Small intestine (tissue), 7 donors: ENCODE measurements at regions not wholly inside any gene's neighbourhood (a gene's known extent, or its start where the extent isn't known, plus 50 kb on each side); places are given as distances from the start of the nearest gene placed in this dataset.

ENCODE experiments used
- DNase-seq, 2 donors: peaks; one replicate each; pipeline versions ENCODE4 v3.0.0 to v3.0.0-alpha.2; 2013
- FAIRE-seq: peaks from 2 replicates; lab custom pipeline; 2012; peaks lifted over from hg19 to GRCh38; lab: Jason Lieb, UNC
- H3K27ac ChIP-seq, 3 donors: one replicate each; pipeline ENCODE4 v1.5.1; 2013; ENCODE audit warnings: low read length in 2 of 3, mild to moderate bottlenecking in 2 of 3, control low read depth in 1 of 3, inconsistent platforms in 1 of 3, low read depth in 1 of 3, moderate library complexity in 1 of 3
- H3K27me3 ChIP-seq, 3 donors: one replicate each; pipeline ENCODE4 v1.6.1; 2013; ENCODE audit warnings: low read length in 3 of 3, inconsistent platforms in 1 of 3; ENCODE audit not compliant: control insufficient read depth in 3 of 3, insufficient read depth in 3 of 3
- H3K36me3 ChIP-seq, 3 donors: one replicate each; pipeline ENCODE4 v1.6.1; 2013; ENCODE audit warnings: low read length in 3 of 3, inconsistent platforms in 1 of 3, low read depth in 1 of 3, mild to moderate bottlenecking in 1 of 3, moderate library complexity in 1 of 3; ENCODE audit not compliant: control insufficient read depth in 3 of 3, insufficient read depth in 2 of 3
- H3K4me1 ChIP-seq, 3 donors: one replicate each; pipeline ENCODE4 v1.6.1; 2013; ENCODE audit warnings: low read length in 2 of 3, inconsistent platforms in 1 of 3, low read depth in 1 of 3, mild to moderate bottlenecking in 1 of 3, moderate library complexity in 1 of 3; ENCODE audit not compliant: control insufficient read depth in 3 of 3, insufficient read depth in 2 of 3
- H3K4me3 ChIP-seq, 3 donors: one replicate each; pipeline ENCODE4 v1.5.1; 2013; ENCODE audit warnings: low read length in 3 of 3, control low read depth in 1 of 3, inconsistent platforms in 1 of 3, low read depth in 1 of 3, mild to moderate bottlenecking in 1 of 3, moderate library complexity in 1 of 3
- H3K9me3 ChIP-seq, 2 donors: one replicate each; pipeline ENCODE4 v1.6.1; 2013; ENCODE audit warnings: low read depth in 1 of 2, low read length in 1 of 2; ENCODE audit not compliant: control insufficient read depth in 2 of 2, insufficient read depth in 1 of 2
- WGBS, 3 donors: extraction: QIAGEN DNeasy Blood & Tissue Kit; methylation state at CpG; one replicate each; pipeline ENCODE4 v1.1.7; 2013; 5-methylcytosine and 5-hydroxymethylcytosine counted together
- donor health status: healthy with polysubstance abuse.
- donor health status: control.
- donor health status: control.
- donor health status: Bipolar disorder and iron deficiency.
- donor health status: healthy.

- Histone ChIP-seq H3K4me1 (no peaks in the 10 kb centered on the region), H3K27ac (no peak overlapping the region), H3K4me3 (no peak overlapping the region), H3K27me3 (no peaks in the 10 kb centered on the region), H3K9me3 (no peaks in the 10 kb centered on the region), H3K36me3 (no peaks in the 10 kb centered on the region)
- 66 to 86% (median 78%) methylated on average over 2 of the region's 2 CpGs for WGBS, 3 donors
- no peak for FAIRE-seq
- no peak for DNase-seq
Observed at GRCh38 chr3:82883072-82883471, 1121.6 kb upstream of the GBE1 start.

- no peaks in the 10 kb centered on the region for H3K4me1 ChIP-seq
- H3K36me3 ChIP-seq: no peaks in the 10 kb centered on the region
- no peak overlapping the region for H3K4me3 ChIP-seq
- no peak for DNase-seq
- no peak for FAIRE-seq
- WGBS, 3 donors: 3 to 26% (median 19%) methylated on average over 1 of the region's 1 CpG
- no peaks in the 10 kb centered on the region for H3K27me3 ChIP-seq
- H3K9me3 ChIP-seq: no peaks in the 10 kb centered on the region
- no peak overlapping the region for H3K27ac ChIP-seq
Observed at GRCh38 chr3:82875401-82875800, 1114.0 kb upstream of the GBE1 start.

- Histone ChIP-seq H3K4me1 (no peaks in the 10 kb centered on the region), H3K9me3 (peaks cover 0 to 3% of the 10 kb centered on the region in 2 donors), H3K27me3 (no peaks in the 10 kb centered on the region), H3K27ac (no peak overlapping the region), H3K36me3 (no peaks in the 10 kb centered on the region), H3K4me3 (no peak overlapping the region)
- DNase-seq (no peak), FAIRE-seq (no peak)
Observed at GRCh38 chr3:82839871-82840270, 1078.4 kb upstream of the GBE1 start.

- no peaks in the 10 kb centered on the region for H3K4me1 ChIP-seq
- no peak overlapping the region for H3K4me3 ChIP-seq
- 67 to 74% (median 70%) methylated on average over 4 of the region's 4 CpGs for WGBS, 3 donors
- H3K27ac ChIP-seq: no peak overlapping the region
- no peak for FAIRE-seq
- DNase-seq: no peak
- no peaks in the 10 kb centered on the region for H3K36me3 ChIP-seq
- H3K27me3 ChIP-seq: no peaks in the 10 kb centered on the region
- H3K9me3 ChIP-seq: no peaks in the 10 kb centered on the region
Observed at GRCh38 chr3:82834098-82834497, 1072.7 kb upstream of the GBE1 start.

GRCh38 chr3:82824491-82824890, 1063.0 kb upstream of the GBE1 start:
- DNase-seq: no peak
- Histone ChIP-seq H3K27me3 (no peaks in the 10 kb centered on the region), H3K4me3 (no peak overlapping the region), H3K9me3 (no peaks in the 10 kb centered on the region), H3K36me3 (no peaks in the 10 kb centered on the region), H3K4me1 (no peaks in the 10 kb centered on the region), H3K27ac (no peak overlapping the region)
- no peak for FAIRE-seq
- WGBS, 3 donors: 61 to 77% (median 70%) methylated on average over 2 of the region's 2 CpGs

- H3K36me3 ChIP-seq: no peaks in the 10 kb centered on the region
- peaks cover 0 to 14% of the 10 kb centered on the region in 2 donors for H3K9me3 ChIP-seq
- H3K4me3 ChIP-seq: no peak overlapping the region
- DNase-seq (no peak), FAIRE-seq (no peak)
- H3K27me3 ChIP-seq: no peaks in the 10 kb centered on the region
- H3K27ac ChIP-seq: no peak overlapping the region
- no peaks in the 10 kb centered on the region for H3K4me1 ChIP-seq
Observed at GRCh38 chr3:82816086-82816485, 1054.6 kb upstream of the GBE1 start.

GRCh38 chr3:82815417-82816058, 1054.1 kb upstream of the GBE1 start:
- no peaks in the 10 kb centered on the region for H3K36me3 ChIP-seq
- H3K9me3 ChIP-seq: peaks cover 0 to 14% of the 10 kb centered on the region in 2 donors
- no peak for FAIRE-seq
- WGBS, 3 donors: 90 to 94% (median 92%) methylated on average over 2 of the region's 2 CpGs
- DNase-seq: no peak
- H3K27me3 ChIP-seq: no peaks in the 10 kb centered on the region
- H3K27ac ChIP-seq: no peak overlapping the region
- no peaks in the 10 kb centered on the region for H3K4me1 ChIP-seq
- no peak overlapping the region for H3K4me3 ChIP-seq

- Histone ChIP-seq H3K36me3 (no peaks in the 10 kb centered on the region), H3K27ac (no peak overlapping the region), H3K9me3 (peaks cover 0 to 14% of the 10 kb centered on the region in 2 donors), H3K4me3 (no peak overlapping the region), H3K27me3 (no peaks in the 10 kb centered on the region), H3K4me1 (no peaks in the 10 kb centered on the region)
- no peak for FAIRE-seq
- WGBS, 3 donors: 83 to 95% (median 84%) methylated on average over 2 of the region's 2 CpGs
- DNase-seq: no peak
Observed at GRCh38 chr3:82814660-82815059, 1053.2 kb upstream of the GBE1 start.

- DNase-seq (no peak), FAIRE-seq (no peak)
- no peak overlapping the region for H3K4me3 ChIP-seq
- no peaks in the 10 kb centered on the region for H3K4me1 ChIP-seq
- no peaks in the 10 kb centered on the region for H3K9me3 ChIP-seq
- no peaks in the 10 kb centered on the region for H3K27me3 ChIP-seq
- H3K36me3 ChIP-seq: no peaks in the 10 kb centered on the region
- no peak overlapping the region for H3K27ac ChIP-seq
- WGBS, 3 donors: 94 to 97% (median 96%) methylated on average over 23 of the region's 23 CpGs
Observed at GRCh38 chr3:82807781-82808180, 1046.3 kb upstream of the GBE1 start.
